ENCODE measurements at regions not wholly inside any gene's neighbourhood (a gene's known extent, or its start where the extent isn't known, plus 50 kb on each side); places are given as distances from the start of the nearest gene placed in this dataset.

DNA sequence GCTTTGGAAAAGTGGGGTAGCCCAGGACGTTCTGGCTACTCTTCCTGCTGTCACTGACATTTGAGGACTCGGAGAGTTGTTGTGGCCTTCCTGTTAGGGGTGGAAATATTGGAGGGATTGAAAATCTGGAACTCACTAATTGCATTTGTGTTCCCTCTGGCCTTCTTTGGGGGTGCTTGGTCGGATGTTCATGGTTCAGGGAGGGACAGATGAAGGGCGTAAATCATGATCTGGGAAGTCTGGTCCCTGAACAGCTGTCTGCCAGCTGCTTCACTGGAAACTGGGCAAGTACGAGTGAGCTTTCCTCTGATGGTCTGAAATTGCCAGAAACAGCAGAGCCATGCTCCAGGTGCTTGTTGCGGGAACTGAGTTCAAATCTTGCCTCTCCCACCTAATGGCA, 327.8 kb upstream of the C2CD4B start:
- no peak for DNase-seq (ENCODE audit: low spot score)
- H3K4me3 ChIP-seq, result no peak overlapping the region
- H3K4me1 ChIP-seq, result peaks cover 0 to 32% of the 10 kb centered on the region in 2 donors
- no peaks in the 10 kb centered on the region for H3K36me3 ChIP-seq
- no peaks in the 10 kb centered on the region for H3K9me3 ChIP-seq
- TF ChIP-seq, protein P1, sequence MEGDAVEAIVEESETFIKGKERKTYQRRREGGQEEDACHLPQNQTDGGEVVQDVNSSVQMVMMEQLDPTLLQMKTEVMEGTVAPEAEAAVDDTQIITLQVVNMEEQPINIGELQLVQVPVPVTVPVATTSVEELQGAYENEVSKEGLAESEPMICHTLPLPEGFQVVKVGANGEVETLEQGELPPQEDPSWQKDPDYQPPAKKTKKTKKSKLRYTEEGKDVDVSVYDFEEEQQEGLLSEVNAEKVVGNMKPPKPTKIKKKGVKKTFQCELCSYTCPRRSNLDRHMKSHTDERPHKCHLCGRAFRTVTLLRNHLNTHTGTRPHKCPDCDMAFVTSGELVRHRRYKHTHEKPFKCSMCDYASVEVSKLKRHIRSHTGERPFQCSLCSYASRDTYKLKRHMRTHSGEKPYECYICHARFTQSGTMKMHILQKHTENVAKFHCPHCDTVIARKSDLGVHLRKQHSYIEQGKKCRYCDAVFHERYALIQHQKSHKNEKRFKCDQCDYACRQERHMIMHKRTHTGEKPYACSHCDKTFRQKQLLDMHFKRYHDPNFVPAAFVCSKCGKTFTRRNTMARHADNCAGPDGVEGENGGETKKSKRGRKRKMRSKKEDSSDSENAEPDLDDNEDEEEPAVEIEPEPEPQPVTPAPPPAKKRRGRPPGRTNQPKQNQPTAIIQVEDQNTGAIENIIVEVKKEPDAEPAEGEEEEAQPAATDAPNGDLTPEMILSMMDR (IDR thresholded peaks at IDR 0.05), result no peak
- H3K27me3 ChIP-seq, result no peaks in the 10 kb centered on the region
- peak overlapping the region in 1 of 2 donors; percentile 15 for H3K27ac ChIP-seq

DNA sequence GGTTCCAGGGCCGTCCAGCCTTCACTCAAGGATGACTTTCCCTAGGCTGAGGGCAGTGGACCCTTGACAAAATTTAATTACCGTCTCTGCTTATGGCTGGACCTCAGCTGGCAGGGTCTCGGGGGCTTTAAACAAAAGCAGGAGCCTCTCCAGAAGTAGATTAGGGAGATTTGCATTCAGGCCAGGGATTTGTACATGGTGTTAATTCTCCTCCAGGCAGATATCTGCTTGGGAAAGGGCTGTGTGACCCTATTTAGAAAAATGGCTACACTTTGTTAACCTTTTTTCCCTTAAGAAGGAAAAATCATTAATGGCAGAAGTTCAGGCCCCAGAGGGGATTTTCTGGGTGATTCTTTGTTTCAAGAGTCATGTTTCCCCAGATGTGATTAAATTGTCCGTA, 329.1 kb upstream of the C2CD4B start:
- DNase-seq (ENCODE audit: low spot score), result no peak

DNA sequence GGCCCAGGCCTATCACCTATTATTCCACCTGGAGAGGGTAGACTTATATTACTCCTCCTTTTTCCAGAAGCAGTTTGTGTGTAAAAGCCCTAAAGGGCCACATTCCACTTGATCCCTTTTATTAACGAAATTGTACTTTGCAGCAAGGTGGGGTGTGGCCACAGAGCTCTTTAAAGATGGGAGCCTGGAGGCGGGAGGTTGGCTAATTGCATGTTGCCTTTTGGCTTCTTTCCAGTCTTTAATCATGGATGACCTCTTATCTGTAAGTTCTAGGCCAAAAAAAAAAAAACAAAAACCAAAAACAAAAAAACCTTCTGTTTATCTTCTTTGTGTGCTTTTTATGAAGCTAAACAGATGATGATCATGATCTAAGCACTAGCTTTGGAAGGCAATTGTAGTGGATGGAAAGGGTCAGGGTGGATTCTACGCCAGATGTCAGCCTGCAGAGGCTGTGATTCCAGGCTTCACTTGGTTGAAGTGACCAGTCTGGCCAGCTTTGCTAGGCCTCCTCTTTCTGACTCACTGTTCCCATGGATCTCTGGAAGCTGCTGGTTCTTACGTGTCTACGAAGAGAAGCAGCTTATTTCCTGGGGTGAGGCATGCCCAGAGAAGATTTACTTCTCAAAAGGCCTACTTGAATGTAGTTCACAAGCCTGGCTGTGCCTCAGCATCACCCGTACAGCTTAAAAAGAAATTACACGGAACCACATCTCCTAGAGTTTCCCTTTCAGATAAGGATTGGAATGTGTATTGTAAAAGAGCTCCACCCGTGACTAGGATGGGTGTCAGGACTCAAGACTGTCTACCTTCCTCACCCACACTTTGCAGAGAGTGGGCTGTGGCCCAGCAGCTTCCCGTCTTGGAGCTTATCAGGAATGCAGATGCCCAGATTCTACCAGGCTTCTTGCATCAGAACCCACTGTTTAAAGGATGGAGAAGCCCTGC, 330.9 kb upstream of the C2CD4B start:
- Histone ChIP-seq H3K9me3 (no peaks in the 10 kb centered on the region), H3K36me3 (no peaks in the 10 kb centered on the region), H3K4me3 (no peak overlapping the region), H3K27me3 (no peaks in the 10 kb centered on the region), H3K4me1 (peaks cover 0 to 32% of the 10 kb centered on the region in 2 donors), H3K27ac (peak overlapping the region; percentile 24 to 46)
- DNase-seq (ENCODE audit: low spot score), result peak; percentile 83
- TF ChIP-seq, protein P1 (IDR thresholded peaks at IDR 0.05), result no peak

More for the DNA sequence above, 329.1 kb upstream of the C2CD4B start:
- no peaks in the 10 kb centered on the region for H3K27me3 ChIP-seq
- H3K4me3 ChIP-seq, result no peak overlapping the region
- no peaks in the 10 kb centered on the region for H3K36me3 ChIP-seq
- no peak overlapping the region for H3K27ac ChIP-seq
- H3K9me3 ChIP-seq, result no peaks in the 10 kb centered on the region
- H3K4me1 ChIP-seq, result peaks cover 0 to 32% of the 10 kb centered on the region in 2 donors
- TF ChIP-seq, protein P1 (IDR thresholded peaks at IDR 0.05), result no peak

DNA sequence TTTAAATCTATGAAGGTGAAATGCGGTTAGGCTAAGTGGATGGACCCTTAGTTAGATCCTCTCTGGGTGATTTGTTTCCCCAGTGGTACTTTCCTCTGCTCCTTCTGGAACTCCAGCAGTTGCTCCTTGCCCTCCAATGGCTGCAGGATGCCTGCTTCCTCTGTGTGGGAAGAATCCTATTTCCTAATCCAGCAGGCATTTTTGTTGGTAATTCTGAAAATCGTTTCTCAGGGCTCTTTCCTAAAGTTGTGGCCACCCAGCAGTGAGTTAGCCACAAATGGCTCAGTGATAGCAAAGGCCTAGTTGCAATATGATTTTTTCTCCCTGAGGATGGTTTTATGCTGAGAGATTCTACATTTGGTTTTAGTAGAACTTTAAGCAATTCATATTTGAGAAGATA, 332.3 kb upstream of the C2CD4B start:
- Histone ChIP-seq H3K27me3 (no peaks in the 10 kb centered on the region), H3K27ac (peak overlapping the region in 1 of 2 donors; percentile 46), H3K36me3 (no peaks in the 10 kb centered on the region), H3K9me3 (no peaks in the 10 kb centered on the region), H3K4me3 (no peak overlapping the region), H3K4me1 (peaks cover 0 to 32% of the 10 kb centered on the region in 2 donors)
- TF ChIP-seq, protein P1 (IDR thresholded peaks at IDR 0.05), result no peak
- no peak for DNase-seq (ENCODE audit: low spot score)

DNA sequence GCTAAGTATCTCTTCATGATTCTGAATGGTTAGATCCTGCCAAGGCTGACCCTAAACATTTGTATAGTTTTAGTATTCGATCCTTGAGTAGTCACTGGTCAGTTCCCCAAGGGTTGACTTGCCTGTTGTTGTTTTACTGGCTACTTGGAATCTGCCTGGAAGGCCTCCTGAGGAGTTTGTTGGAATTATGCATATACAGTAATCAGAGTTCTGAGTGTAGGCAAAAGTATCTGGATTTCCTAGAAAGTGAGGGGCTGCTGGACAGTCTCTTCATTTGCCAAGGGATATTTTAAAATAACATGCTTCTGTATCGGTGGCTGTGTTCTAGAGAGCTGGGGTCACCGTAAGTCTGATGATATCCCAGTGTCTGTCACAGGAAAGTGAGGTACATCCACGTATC, 333.2 kb upstream of the C2CD4B start:
- Histone ChIP-seq H3K4me3 (no peak overlapping the region), H3K36me3 (no peaks in the 10 kb centered on the region), H3K9me3 (no peaks in the 10 kb centered on the region), H3K27ac (no peak overlapping the region), H3K27me3 (no peaks in the 10 kb centered on the region), H3K4me1 (peaks cover 0 to 33% of the 10 kb centered on the region in 2 donors)
- DNase-seq (ENCODE audit: low spot score), result no peak
- TF ChIP-seq, protein P1 (IDR thresholded peaks at IDR 0.05), result no peak

All from right atrium auricular region (tissue), 2 donors.